Kidney tubule cell (primary cell): ENCODE measurements at regions not wholly inside any gene's neighbourhood (a gene's known extent, or its start where the extent isn't known, plus 50 kb on each side); places are given as distances from the start of the nearest gene placed in this dataset.

ENCODE experiments used
- DNase-seq: peaks from one replicate; pipeline ENCODE4 v3.0.0-alpha.2; 2018; ENCODE audit warnings: low spot score

GRCh38 chr4:110675426-110675825 lies 52.5 kb upstream of the PITX2 start:
- no peak for DNase-seq

GRCh38 chr4:110676241-110676640 lies 53.4 kb upstream of the PITX2 start:
- DNase-seq, result peak; percentile 52

- DNase-seq, result peak; percentile 15
These were observed 55.8 kb upstream of the PITX2 start for GRCh38 chr4:110678517-110679227.

GRCh38 chr4:110680265-110680664 lies 57.4 kb upstream of the PITX2 start:
- DNase-seq, result no peak

- DNase-seq, result peak; percentile 17
These were observed 58.5 kb upstream of the PITX2 start for GRCh38 chr4:110681381-110681780.

GRCh38 chr4:110682311-110682710 lies 59.4 kb upstream of the PITX2 start:
- no peak for DNase-seq

- no peak for DNase-seq
These were observed 60.7 kb upstream of the PITX2 start for GRCh38 chr4:110683601-110684000.

- no peak for DNase-seq
These were observed 79.4 kb upstream of the PITX2 start for GRCh38 chr4:110702326-110702725.

- DNase-seq, result no peak
These were observed 82.0 kb upstream of the PITX2 start for GRCh38 chr4:110704748-110705439.

GRCh38 chr4:110705440-110705782 lies 82.5 kb upstream of the PITX2 start:
- DNase-seq, result no peak

GRCh38 chr4:110710070-110710469 lies 87.2 kb upstream of the PITX2 start:
- no peak for DNase-seq

GRCh38 chr4:110712486-110712885 lies 89.6 kb upstream of the PITX2 start:
- no peak for DNase-seq

GRCh38 chr4:110730318-110730717 lies 107.4 kb upstream of the PITX2 start:
- no peak for DNase-seq

GRCh38 chr4:110733901-110734300 lies 111.0 kb upstream of the PITX2 start:
- no peak for DNase-seq

- peak; percentile 23 for DNase-seq
These were observed 112.8 kb upstream of the PITX2 start for GRCh38 chr4:110735686-110736085.

GRCh38 chr4:110737931-110738330 lies 115.1 kb upstream of the PITX2 start:
- peak; percentile 52 for DNase-seq

- peak; percentile 7 for DNase-seq
These were observed 119.3 kb upstream of the PITX2 start for GRCh38 chr4:110742143-110742542.

- no peak for DNase-seq
These were observed 125.2 kb upstream of the PITX2 start for GRCh38 chr4:110748071-110748470.

GRCh38 chr4:110751183-110751582 lies 128.3 kb upstream of the PITX2 start:
- no peak for DNase-seq

GRCh38 chr4:110751986-110752385 lies 129.1 kb upstream of the PITX2 start:
- no peak for DNase-seq

GRCh38 chr4:110753466-110753865 lies 130.6 kb upstream of the PITX2 start:
- no peak for DNase-seq

GRCh38 chr4:110754716-110755115 lies 131.8 kb upstream of the PITX2 start:
- peak; percentile 32 for DNase-seq

GRCh38 chr4:110769578-110769977 lies 146.7 kb upstream of the PITX2 start:
- DNase-seq, result peak; percentile 52

- DNase-seq, result no peak
These were observed 147.5 kb upstream of the PITX2 start for GRCh38 chr4:110770353-110770752.
